ENCODE measurements at regions not wholly inside any gene's neighbourhood (a gene's known extent, or its start where the extent isn't known, plus 50 kb on each side); places are given as distances from the start of the nearest gene placed in this dataset.
"Not testable (repeated sequence)": the region's sequence is repeated elsewhere in the genome, so short reads cannot be mapped to it uniquely, and the experiment has no call there.

GRCh38 chr1:56257726-56258125 lies 321.6 kb downstream of the PLPP3 start:
- peak; percentile 25 for DNase-seq

DNA sequence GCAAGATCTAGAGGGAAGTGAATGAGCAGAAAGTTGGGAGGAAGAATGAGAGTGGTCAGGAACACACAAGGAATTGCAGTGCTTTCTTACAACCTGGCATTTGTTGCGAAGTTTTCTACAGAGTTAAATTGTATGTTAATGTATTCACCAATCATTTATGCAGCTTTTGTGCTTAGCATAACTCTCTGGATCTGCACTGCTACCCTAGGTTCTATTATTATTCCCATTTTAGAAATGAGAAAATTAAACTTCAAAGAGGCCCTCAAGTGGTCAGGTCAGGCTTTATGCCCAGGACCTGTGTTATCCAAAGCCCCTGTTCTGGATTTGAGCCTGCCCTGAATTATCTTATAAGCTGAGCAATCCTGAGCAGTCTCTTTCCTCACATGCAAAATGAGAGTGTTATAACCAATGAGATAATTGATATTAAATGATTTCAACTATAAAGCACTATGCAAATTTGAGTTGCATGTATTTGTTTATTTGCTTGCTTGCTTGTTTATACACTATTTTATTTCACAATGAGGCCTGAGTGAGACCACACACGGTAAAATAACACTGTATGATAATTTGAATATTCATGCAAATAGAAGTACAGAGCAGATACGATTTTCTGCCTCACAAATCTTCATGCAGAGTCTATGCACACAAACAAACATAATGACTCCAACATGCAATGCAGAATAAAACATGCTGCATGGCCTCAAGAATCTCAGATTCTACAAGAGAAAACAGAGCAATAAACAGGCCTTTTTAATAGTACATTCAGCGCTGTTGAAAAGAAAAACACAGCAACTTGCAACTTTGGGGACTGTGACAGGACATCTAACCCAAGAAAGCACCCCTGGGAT lies 323.0 kb downstream of the PLPP3 start:
- no peak for DNase-seq

DNA sequence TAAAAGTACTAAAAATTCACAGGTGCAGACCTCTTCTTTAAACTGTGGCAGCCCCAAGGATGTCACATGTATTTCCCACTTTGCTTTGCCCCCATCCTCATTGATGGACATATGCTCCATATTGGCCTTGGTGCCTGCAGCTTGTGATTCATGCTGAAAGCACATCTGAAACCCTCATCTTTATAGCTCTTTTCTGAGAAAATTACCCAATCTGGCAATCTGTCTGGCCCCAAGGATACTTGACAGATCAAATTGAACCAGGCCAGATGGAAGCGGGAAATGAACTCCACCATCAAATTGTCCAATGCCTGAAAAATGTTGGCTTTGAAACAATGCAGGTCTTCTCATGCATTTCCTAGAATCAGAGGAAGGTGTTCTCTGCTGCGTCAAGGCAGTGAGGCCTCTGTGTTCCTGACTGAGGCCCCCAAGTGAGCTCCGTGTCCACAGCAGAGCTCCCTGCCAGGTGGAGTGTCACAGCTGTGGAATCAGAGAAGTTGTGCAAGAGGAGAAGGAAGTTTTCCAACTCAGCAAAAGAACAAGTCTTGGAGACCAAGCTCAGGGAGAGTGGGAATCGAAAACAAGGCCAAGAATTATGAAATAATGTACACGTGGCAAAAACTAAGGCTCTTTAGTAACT lies 323.7 kb downstream of the PLPP3 start:
- peak; percentile 91 for DNase-seq

- DNase-seq, result no peak
Measured at GRCh38 chr1:56254130-56254529, 325.2 kb downstream of the PLPP3 start.

- no peak for DNase-seq
Measured at GRCh38 chr1:56250809-56251208, 328.6 kb downstream of the PLPP3 start.

DNA sequence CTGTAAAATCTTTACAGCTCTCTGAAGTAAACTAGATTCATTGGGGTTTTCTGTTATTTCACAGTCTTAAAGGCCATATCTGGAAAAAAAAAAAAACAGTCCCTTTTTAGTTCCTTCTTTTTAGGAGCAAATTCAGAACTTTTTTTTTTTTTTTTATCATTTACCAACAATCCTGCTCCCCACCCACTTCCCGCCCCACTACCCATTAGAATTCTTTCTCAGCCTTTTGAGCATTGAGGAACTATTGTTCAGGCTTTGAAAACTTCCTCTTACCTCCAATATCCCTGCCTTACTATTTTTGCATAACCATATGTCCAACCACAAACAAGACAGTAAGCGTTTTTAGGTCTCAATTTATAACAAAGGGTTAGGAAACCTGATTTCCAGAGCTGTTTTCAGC lies 330.1 kb downstream of the PLPP3 start:
- DNase-seq, result no peak

- DNase-seq, result no peak
Measured at GRCh38 chr1:56248138-56248537, 331.2 kb downstream of the PLPP3 start.

DNA sequence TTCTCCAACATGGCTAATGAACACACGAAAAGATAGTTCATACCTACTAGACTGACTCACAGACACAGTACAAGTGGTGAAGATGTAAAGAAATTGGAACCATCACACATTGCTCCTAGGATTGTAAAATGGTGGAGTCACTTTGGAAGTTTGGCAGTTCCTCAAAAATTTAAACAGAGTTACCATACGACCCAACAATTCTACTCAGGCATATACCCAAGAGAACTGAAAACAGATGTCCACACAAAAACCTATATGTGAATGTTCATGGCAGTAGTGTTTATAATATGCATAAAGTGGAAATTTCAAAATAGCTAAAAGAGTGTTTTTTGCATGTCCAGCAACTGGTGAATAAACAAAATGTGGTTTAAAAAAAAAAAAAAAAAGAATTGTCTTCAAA lies 332.6 kb downstream of the PLPP3 start:
- DNase-seq, result not testable (repeated sequence)

DNA sequence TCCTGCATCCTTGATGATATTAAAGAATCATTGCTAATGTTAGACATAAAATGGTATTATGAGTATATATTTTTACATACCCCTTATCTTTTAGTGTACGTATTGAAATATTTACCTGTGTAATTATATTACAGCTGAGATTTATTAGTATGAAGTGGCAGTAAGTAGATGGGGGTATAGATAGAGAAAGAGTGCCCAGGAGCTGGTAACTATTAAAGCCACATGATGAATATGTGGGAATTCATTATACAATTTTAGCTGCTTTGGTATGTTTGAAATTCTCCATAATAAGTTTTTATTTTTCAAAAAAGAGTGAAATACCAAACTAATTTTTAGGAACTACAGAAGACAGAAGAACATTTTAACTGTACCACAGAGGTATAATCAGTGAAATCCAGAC lies 339.0 kb downstream of the PLPP3 start:
- DNase-seq, result no peak

- no peak for DNase-seq
Measured at GRCh38 chr1:56237491-56238064, 341.8 kb downstream of the PLPP3 start.

DNA sequence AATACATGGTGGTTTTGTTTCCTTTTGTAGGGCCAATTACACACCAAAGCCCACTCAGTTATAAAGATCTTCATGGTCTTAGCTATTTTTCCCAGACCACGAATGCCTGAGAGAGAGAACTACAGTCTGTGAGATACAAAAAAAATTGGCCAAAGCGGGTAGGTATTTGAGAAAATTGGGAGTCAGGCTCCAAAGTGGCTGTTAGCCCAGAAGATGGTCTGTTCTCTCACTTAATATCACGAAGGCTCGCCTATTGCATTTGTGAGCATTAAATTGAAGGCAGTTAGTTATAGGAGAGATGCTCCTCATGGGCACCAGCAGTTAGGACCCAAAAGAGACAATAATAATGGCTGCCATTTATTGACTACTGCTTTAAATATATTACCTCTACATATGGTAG lies 342.7 kb downstream of the PLPP3 start:
- DNase-seq, result peak; percentile 45

DNA sequence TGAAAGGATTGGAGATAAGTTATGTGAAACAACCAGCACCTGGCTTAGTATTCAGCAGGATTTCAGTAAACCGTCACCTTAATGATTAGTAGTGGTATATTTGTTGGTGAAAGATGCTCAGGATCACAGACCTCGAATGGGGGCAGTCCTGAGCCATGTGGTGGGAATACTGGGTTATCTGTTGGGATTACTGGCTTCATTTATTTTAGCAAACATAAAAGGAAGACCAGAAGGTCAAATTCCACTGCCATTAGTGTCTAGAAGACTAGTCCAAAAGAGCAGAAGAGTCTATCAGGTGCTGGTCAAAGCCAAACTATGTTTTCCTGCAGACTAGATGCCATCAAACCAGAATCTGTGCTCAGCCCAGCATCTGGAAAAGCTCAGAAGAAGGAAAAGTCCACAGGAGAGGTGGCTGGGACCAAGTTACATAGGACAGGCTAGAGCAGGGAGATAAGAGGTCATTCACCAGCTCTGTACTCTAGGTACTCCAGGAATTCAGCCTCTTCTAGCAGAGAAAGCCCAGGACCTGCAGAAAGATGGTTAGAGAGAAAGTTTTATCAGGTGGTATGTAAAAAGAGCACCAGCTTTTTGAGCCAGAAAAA lies 343.4 kb downstream of the PLPP3 start:
- DNase-seq, result no peak

DNA sequence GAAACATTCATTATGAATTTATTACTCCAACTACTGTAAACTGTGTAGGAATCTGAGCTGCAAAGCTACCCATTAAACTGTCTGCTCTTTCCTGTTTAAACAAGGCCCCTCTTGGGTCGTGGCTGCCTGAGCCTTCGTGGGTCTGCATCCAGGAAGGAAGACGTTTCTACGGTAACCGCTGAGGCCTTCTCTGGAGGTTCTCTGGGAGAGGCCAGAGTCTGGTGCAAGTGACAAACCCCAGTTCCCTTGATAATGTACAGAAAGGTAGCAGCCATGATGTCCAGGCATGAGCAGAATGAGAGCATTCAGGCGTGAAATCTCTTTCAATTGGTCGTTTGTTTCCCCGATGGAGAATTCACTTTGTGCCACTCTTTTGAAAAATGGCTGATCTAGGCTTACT lies 350.2 kb downstream of the PLPP3 start:
- DNase-seq, result peak; percentile 40

- DNase-seq, result peak; percentile 35
Measured at GRCh38 chr1:56227886-56228285, 351.5 kb downstream of the PLPP3 start.

- no peak for DNase-seq
Measured at GRCh38 chr1:56227401-56227800, 352.0 kb downstream of the PLPP3 start.

DNA sequence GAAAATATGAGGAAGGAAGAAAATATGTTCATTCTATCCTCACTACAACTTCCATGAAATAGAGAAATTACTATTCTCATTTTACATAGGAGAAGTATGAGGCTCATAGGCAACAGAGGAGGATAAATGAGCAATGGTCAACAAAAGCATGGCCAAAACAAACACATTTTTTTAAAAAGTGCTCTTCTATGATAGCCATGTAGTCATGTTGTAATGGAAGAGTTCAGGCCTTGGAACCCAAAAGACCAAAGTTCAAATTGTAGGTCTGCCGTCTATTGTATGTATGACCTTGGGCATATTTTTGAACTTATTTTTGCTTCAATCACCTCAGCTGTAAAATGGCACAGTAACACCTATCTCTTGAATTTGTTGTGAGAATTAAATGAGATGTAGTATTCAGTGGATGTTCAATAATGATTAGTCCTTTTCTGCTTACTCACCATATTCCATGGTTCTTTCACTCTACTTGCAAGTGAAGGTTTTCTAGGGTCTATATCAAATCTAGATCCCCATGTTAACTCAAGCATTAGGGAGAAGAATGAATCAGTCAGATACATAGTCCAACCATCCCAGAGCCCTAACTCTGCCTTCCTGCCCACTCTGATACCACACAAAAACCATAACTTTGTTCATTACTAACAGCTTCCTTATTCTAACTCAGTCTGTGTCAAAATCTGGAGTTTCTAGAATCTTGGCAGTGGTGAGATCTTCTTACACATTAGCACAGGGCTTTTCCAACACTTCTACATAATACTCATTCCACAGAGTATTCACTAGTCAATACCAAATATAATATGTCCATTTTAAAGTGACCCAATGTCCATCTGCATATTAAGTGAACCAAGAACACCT lies 353.2 kb downstream of the PLPP3 start:
- DNase-seq, result no peak

- DNase-seq, result no peak
Measured at GRCh38 chr1:56223968-56224367, 355.4 kb downstream of the PLPP3 start.

DNA sequence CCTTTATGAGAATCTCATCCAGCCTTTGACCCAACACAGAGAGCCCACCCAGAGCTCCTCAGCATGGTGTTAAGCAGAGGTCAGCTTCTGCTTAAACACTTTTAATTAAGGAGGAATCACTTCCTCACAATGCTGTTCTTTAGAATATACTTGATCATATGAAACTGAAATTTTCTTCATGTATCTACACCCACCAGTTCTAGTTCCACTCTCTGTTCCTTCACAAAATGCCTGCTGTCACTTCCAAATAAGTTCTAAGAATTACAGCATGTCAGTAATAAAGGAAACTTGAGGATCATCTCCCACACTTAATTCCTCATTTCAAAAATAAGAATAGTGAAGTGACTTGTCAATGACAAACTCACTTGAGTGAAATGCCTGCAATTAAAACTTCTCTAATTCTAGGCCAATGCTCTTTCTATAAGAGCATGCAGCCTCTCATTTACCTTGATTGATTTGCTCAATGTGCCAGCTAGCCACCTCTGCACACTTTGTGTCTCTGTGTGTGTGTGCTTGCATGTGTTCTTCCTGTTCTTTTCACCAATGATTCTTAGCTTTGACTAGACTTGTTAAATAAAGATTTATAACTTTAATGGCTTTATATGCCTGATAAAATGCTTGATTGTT lies 356.3 kb downstream of the PLPP3 start:
- DNase-seq, result no peak

GRCh38 chr1:56220021-56220420 lies 359.3 kb downstream of the PLPP3 start:
- no peak for DNase-seq

DNA sequence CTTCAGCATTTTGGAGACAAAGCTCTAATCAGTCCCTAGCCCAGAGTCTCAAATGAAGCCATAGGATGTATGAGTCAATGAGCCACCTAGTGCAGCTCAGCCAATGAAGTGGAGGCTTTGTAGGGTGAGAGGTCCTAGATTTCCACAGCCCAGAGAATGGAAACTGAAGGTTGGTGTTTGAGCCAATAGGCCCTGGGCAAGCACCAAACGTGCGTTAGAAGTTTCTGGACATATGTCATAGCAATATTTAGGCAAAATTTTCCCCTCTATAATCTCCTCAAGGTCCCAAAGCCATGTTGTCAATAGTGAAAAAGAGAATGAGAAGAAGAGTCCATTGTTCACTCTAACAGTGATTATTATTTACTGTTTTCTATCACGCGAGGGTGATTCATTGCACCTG lies 361.3 kb downstream of the PLPP3 start:
- DNase-seq, result no peak

DNA sequence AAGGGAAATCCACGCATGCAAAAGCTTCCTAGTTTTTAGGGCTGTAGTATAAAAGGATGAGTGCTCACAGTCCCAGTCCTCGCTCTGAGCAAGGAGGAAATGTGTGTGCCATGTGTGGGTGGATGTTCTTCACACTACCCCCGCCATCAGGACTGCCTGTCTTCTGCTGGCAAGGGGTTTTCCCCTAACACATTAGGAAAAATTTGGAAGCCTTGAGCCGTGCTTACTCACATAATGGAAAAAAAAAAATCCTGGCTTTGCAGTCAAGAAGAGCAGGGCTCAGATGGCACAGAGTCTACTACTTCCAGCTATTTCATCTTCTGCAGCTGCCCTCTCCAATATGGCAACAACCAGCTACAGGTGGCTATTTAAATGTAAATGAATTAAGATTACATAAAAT lies 363.1 kb downstream of the PLPP3 start:
- no peak for DNase-seq

- DNase-seq, result no peak
Measured at GRCh38 chr1:56215771-56216170, 363.6 kb downstream of the PLPP3 start.
